Neural progenitor cell (in vitro differentiated cells): ENCODE measurements at regions not wholly inside any gene's neighbourhood (a gene's known extent, or its start where the extent isn't known, plus 50 kb on each side); places are given as distances from the start of the nearest gene placed in this dataset.
A peak's percentile ranks its signal among the peaks of the same experiment; 100 is the strongest.

ENCODE experiments used
- DNase-seq: peaks from one replicate; pipeline ENCODE4 v3.0.0-alpha.2; 2016; ENCODE audit warnings: low spot score
- H2AFZ ChIP-seq: fragments of 200-600 bp; sonication (generic); replicated peaks from 2 replicates; pipeline ENCODE4 v1.6.1; 2016; ENCODE audit warnings: antibody characterized with exemption
- H3F3A ChIP-seq: fragments of 200-600 bp; sonication (generic); 2 replicates; pipeline ENCODE4 v1.6.1; 2016; ENCODE audit warnings: antibody characterized with exemption, low read depth
- H3K27ac ChIP-seq: fragments of 200-600 bp; sonication (generic); 2 replicates; pipeline ENCODE4 v1.5.1; 2016; ENCODE audit warnings: mild to moderate bottlenecking
- H3K27me3 ChIP-seq: fragments of 200-600 bp; sonication (generic); 2 replicates; pipeline ENCODE4 v1.6.1; 2016; ENCODE audit warnings: mild to moderate bottlenecking, moderate library complexity
- H3K36me3 ChIP-seq: fragments of 200-600 bp; sonication (generic); 2 replicates; pipeline ENCODE4 v1.5.1; 2016
- H3K4me1 ChIP-seq: fragments of 200-600 bp; sonication (generic); 2 replicates; pipeline ENCODE4 v1.6.1; 2016; ENCODE audit warnings: mixed run types
- H3K4me2 ChIP-seq: fragments of 200-600 bp; sonication (generic); 2 replicates; pipeline ENCODE4 v1.6.1; 2016
- H3K4me3 ChIP-seq: fragments of 200-600 bp; sonication (generic); 2 replicates; pipeline ENCODE4 v1.5.1; 2016
- H3K79me2 ChIP-seq: fragments of 200-600 bp; sonication (generic); 2 replicates; pipeline ENCODE4 v1.6.1; 2016; ENCODE audit warnings: low read depth
- H3K9ac ChIP-seq: fragments of 200-600 bp; sonication (generic); 2 replicates; pipeline ENCODE4 v1.6.1; 2016
- H3K9me3 ChIP-seq: fragments of 200-600 bp; sonication (generic); 2 replicates; pipeline ENCODE4 v1.5.1; 2016; ENCODE audit warnings: low read depth
- H4K20me1 ChIP-seq: fragments of 200-600 bp; sonication (generic); 2 replicates; pipeline ENCODE4 v1.6.1; 2016; ENCODE audit warnings: low read depth
- H3K27ac Mint-ChIP-seq: 3 replicates; pipeline ENCODE4 v1.8.0; 2021; ENCODE audit warnings: mixed read lengths
- H3K27me3 Mint-ChIP-seq: 2 replicates; pipeline ENCODE4 v1.8.0; 2022; ENCODE audit warnings: low read depth, mild to moderate bottlenecking, inconsistent platforms, moderate library complexity, mixed read lengths; ENCODE audit not compliant: insufficient read depth
- H3K36me3 Mint-ChIP-seq: 3 replicates; pipeline ENCODE4 v1.8.0; 2021; ENCODE audit warnings: mixed read lengths
- H3K4me1 Mint-ChIP-seq: 3 replicates; pipeline ENCODE4 v1.8.0; 2021; ENCODE audit warnings: mixed read lengths
- H3K4me3 Mint-ChIP-seq: 3 replicates; pipeline ENCODE4 v1.8.0; 2021; ENCODE audit warnings: mild to moderate bottlenecking, moderate library complexity, mixed read lengths
- H3K9me3 Mint-ChIP-seq: 3 replicates; pipeline ENCODE4 v1.8.0; 2020; ENCODE audit warnings: mixed read lengths
- EZH2 ChIP-seq: fragments of 200-600 bp; sonication (generic); IDR thresholded peaks from 2 replicates; pipeline ENCODE4 v1.6.1; 2017; ENCODE audit warnings: antibody characterized with exemption, mild to moderate bottlenecking, moderate library complexity
- EZH2phosphoT487 ChIP-seq: fragments of 200-600 bp; sonication (generic); IDR thresholded peaks from 2 replicates; pipeline ENCODE4 v1.6.1; 2017; ENCODE audit warnings: antibody characterized with exemption
- TF ChIP-seq, protein P1 (sequence below): fragments of 200-600 bp; sonication (generic); IDR thresholded peaks from 2 replicates; pipeline ENCODE4 v1.5.1; 2017; ENCODE audit warnings: antibody characterized with exemption, mild to moderate bottlenecking

DNA sequence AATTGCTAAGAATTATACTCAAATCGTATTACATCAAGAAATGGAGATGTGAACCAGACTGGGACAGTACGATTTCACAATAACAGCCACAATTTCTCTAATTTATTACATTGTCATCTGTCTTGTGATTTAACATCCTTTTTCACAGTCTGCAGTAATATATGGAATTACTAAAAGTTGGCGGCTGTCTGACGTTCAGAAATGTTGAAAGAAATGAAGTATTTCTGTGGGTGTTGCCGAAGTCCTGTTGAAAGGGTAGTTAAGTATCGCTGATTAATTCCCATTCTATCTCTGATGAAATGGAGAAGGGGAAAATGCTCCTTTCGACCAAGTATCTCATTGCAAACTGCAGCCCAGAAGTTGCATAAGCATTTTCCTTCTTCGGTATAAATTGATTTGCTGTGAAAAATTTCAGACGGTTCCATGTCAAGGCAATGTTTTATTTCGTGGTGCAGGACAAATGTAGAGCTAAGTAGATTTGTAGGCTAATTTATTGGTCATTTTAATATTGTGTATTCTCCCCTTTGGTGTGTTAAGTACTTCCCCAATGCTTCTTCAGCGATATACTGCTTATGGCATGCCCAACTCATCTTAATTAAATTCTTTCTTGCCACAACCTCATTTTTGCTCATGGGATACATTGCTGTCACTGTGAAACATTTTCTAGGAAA, 775.2 kb upstream of the RBFOX1 start:
- H3K79me2 ChIP-seq = no peaks in the 10 kb centered on the region
- H2AFZ ChIP-seq = no peak overlapping the region
- Mint-ChIP-seq H3K4me1 (peaks cover 32% of the 10 kb centered on the region), H3K9me3 (no peaks in the 10 kb centered on the region), H3K4me3 (no peak overlapping the region), H3K27me3 (peaks cover 3% of the 10 kb centered on the region), H3K27ac (no peak overlapping the region), H3K36me3 (no peaks in the 10 kb centered on the region)
- H3K4me3 ChIP-seq = peak overlapping the region; percentile 25
- peak overlapping the region; percentile 76 for H3K4me2 ChIP-seq
- H3K27ac ChIP-seq = peak overlapping the region; percentile 36
- TF ChIP-seq EZH2 = no peak
- TF ChIP-seq, protein P1, sequence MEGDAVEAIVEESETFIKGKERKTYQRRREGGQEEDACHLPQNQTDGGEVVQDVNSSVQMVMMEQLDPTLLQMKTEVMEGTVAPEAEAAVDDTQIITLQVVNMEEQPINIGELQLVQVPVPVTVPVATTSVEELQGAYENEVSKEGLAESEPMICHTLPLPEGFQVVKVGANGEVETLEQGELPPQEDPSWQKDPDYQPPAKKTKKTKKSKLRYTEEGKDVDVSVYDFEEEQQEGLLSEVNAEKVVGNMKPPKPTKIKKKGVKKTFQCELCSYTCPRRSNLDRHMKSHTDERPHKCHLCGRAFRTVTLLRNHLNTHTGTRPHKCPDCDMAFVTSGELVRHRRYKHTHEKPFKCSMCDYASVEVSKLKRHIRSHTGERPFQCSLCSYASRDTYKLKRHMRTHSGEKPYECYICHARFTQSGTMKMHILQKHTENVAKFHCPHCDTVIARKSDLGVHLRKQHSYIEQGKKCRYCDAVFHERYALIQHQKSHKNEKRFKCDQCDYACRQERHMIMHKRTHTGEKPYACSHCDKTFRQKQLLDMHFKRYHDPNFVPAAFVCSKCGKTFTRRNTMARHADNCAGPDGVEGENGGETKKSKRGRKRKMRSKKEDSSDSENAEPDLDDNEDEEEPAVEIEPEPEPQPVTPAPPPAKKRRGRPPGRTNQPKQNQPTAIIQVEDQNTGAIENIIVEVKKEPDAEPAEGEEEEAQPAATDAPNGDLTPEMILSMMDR = no peak
- TF ChIP-seq EZH2phosphoT487 = no peak
- H3F3A ChIP-seq = peaks cover 39% of the 10 kb centered on the region
- no peaks in the 10 kb centered on the region for H3K27me3 ChIP-seq
- H4K20me1 ChIP-seq = no peaks in the 10 kb centered on the region
- peaks cover 45% of the 10 kb centered on the region for H3K4me1 ChIP-seq
- no peak for DNase-seq
- no peaks in the 10 kb centered on the region for H3K36me3 ChIP-seq
- no peak overlapping the region for H3K9ac ChIP-seq
- no peaks in the 10 kb centered on the region for H3K9me3 ChIP-seq

DNA sequence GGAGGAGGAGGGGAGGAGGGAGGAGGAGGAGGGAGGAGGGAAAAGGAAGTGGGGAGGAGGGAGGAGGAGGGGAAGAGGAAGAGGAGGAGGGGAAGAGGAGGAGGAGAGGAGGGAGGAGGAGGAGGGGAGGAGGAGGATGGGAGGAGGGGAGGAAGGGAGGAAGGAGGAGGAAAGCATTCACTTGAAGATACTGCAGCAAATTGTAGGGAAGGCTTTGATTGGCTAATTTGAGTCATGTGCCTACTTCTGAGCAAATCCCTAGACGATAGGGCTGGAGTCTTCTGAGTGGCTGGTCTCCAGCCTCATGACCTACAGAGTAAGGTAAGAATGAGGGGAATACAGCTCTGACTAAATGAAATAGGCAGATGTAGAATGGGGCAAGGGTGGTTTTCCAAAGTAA, 783.2 kb upstream of the RBFOX1 start:
- Mint-ChIP-seq H3K27me3 (no peaks in the 10 kb centered on the region), H3K36me3 (no peaks in the 10 kb centered on the region), H3K4me3 (no peak overlapping the region), H3K27ac (no peak overlapping the region), H3K4me1 (peaks cover 3% of the 10 kb centered on the region), H3K9me3 (no peaks in the 10 kb centered on the region)
- no peaks in the 10 kb centered on the region for H3K27me3 ChIP-seq
- H4K20me1 ChIP-seq = no peaks in the 10 kb centered on the region
- H3K4me3 ChIP-seq = no peak overlapping the region
- H3K27ac ChIP-seq = no peak overlapping the region
- H2AFZ ChIP-seq = no peak overlapping the region
- H3K9ac ChIP-seq = no peak overlapping the region
- no peaks in the 10 kb centered on the region for H3K9me3 ChIP-seq
- no peak for DNase-seq
- TF ChIP-seq EZH2phosphoT487 (no peak), EZH2 (no peak)
- TF ChIP-seq, protein P1 = no peak
- H3F3A ChIP-seq = no peaks in the 10 kb centered on the region
- H3K79me2 ChIP-seq = no peaks in the 10 kb centered on the region
- no peaks in the 10 kb centered on the region for H3K4me1 ChIP-seq
- no peaks in the 10 kb centered on the region for H3K36me3 ChIP-seq
- H3K4me2 ChIP-seq = no peak overlapping the region

DNA sequence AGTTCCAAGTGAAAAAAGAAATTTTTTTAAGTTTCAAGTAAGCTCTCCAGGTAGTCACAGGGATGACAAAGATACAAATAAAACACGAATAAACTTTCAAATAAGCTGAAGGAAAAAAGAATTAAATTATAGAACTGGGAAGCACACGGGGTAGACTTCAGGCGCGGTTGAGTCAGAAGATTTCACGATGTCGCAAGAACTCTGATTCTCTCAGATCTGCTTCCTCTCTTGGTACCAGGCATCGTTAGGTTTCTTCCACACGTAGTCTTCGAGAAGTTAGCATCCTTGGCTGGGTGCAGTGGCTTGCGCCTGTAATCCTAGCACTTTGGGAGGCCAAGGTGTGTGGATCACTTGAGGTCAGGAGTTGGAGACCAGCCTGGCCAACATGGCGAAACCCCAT, 784.1 kb upstream of the RBFOX1 start:
- H2AFZ ChIP-seq = no peak overlapping the region
- H3K4me1 ChIP-seq = no peaks in the 10 kb centered on the region
- H3K4me3 ChIP-seq = no peak overlapping the region

More for the DNA sequence above, 784.1 kb upstream of the RBFOX1 start:
- H3K4me3 Mint-ChIP-seq = no peak overlapping the region
- Histone ChIP-seq H3K79me2 (no peaks in the 10 kb centered on the region), H3K36me3 (no peaks in the 10 kb centered on the region), H4K20me1 (no peaks in the 10 kb centered on the region), H3K9me3 (no peaks in the 10 kb centered on the region), H3K27ac (no peak overlapping the region), H3K27me3 (no peaks in the 10 kb centered on the region), H3K4me2 (no peak overlapping the region), H3F3A (no peaks in the 10 kb centered on the region), H3K9ac (no peak overlapping the region)
- no peaks in the 10 kb centered on the region for H3K9me3 Mint-ChIP-seq
- no peak for TF ChIP-seq EZH2phosphoT487
- no peak for TF ChIP-seq EZH2
- TF ChIP-seq, protein P1 = no peak
- no peak for DNase-seq
- no peaks in the 10 kb centered on the region for H3K36me3 Mint-ChIP-seq
- peaks cover 3% of the 10 kb centered on the region for H3K4me1 Mint-ChIP-seq
- no peak overlapping the region for H3K27ac Mint-ChIP-seq
- no peaks in the 10 kb centered on the region for H3K27me3 Mint-ChIP-seq
